IMR-90 (cell line): ENCODE measurements at regions not wholly inside any gene's neighbourhood (a gene's known extent, or its start where the extent isn't known, plus 50 kb on each side); places are given as distances from the start of the nearest gene placed in this dataset.

Experiments used
- TF ChIP-seq, protein P1 (sequence below): conservative IDR thresholded peaks from 2 replicates; pipeline ENCODE4 v1.5.1; 2012; ENCODE audit warnings: mild to moderate bottlenecking, low read depth, low read length, improper control_type of control experiment
- TF ChIP-seq, protein P2 (sequence below): fragments of 150-350 bp; IDR thresholded peaks from 2 replicates; pipeline ENCODE4 v1.6.1; 2017; ENCODE audit warnings: mild to moderate bottlenecking, antibody characterized with exemption, low read length, low read depth

DNA sequence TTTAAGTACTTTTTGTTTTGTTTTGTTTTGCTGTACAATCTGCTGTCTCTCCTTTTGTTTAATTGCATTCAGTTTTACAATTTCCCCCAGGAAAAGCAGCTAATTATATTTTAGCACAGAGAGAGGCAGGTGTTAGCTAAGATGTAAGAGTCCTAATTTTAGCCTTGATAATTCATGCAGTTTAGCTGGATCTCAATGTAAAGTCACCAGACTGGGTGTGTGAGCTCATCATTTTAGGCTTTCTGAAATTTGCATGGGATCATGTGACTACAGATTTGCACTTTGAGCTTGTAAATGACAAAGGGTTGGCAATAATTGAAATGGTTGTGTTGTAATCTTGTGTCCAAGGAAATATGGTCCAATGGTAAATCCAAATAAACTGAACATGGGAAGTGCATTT, 68.5 kb downstream of the ETAA1 start:
- TF ChIP-seq, protein P1, sequence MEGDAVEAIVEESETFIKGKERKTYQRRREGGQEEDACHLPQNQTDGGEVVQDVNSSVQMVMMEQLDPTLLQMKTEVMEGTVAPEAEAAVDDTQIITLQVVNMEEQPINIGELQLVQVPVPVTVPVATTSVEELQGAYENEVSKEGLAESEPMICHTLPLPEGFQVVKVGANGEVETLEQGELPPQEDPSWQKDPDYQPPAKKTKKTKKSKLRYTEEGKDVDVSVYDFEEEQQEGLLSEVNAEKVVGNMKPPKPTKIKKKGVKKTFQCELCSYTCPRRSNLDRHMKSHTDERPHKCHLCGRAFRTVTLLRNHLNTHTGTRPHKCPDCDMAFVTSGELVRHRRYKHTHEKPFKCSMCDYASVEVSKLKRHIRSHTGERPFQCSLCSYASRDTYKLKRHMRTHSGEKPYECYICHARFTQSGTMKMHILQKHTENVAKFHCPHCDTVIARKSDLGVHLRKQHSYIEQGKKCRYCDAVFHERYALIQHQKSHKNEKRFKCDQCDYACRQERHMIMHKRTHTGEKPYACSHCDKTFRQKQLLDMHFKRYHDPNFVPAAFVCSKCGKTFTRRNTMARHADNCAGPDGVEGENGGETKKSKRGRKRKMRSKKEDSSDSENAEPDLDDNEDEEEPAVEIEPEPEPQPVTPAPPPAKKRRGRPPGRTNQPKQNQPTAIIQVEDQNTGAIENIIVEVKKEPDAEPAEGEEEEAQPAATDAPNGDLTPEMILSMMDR, result no peak
- TF ChIP-seq, protein P2, sequence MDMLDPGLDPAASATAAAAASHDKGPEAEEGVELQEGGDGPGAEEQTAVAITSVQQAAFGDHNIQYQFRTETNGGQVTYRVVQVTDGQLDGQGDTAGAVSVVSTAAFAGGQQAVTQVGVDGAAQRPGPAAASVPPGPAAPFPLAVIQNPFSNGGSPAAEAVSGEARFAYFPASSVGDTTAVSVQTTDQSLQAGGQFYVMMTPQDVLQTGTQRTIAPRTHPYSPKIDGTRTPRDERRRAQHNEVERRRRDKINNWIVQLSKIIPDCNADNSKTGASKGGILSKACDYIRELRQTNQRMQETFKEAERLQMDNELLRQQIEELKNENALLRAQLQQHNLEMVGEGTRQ, result no peak
